ENCODE measurements at regions not wholly inside any gene's neighbourhood (a gene's known extent, or its start where the extent isn't known, plus 50 kb on each side); places are given as distances from the start of the nearest gene placed in this dataset.

DNA sequence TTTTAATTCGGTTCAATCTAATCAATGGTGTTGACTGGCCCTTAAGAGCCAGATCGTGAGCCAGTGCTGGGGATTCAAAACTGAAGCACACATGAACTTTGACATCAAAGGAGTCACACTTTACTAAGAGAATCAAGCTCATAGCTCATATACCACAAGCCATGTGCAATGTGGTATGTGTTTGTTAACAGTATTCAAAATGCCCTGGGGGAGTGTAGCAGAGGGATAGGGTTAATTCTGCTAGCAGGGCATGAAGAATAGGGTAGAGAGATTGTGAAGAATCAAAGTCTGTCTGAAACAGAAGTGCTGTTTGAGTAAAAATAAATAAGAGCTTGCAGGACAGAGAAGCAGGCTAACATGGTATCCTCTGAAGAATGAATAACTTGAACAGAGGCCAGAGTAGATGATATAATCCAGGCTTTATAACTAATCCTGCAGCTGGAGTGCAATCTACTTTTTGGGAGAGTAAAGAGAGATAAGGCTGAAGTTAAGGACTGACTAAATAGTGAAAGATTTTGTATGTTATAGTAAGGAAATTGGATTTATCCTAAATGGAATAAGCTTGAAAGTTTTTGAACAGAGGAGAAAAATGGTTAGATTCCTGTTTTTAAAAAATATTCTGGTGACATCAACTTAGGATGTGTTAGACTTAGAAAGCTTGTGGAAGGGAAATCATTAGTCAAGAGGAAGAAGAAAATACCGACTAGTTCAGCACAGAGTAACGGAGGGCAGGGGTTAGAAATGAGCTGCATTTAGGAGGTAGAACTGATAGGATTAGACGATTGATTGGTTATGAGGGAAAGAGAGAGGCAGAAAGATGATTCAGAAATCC is 292.0 kb downstream of the NFKBIZ start:
- in situ Hi-C loops (cut with HindIII; ENCODE audit: low sequenced_read_pairs): no loop called here

DNA sequence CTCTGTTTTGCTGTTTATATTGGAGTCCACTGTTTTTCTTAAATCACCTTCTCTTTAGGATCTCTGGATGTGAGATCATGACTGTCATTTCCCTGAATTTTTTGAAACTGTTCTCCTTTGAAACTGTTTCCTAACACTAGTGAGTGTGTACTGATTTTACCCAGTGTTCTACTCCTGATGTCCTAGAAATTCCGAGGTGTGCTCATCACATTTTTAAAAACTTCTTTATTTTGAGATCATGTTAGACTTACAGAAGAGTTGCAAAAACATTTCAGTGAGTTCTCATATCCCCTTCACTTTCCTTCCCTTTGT is 292.6 kb downstream of the NFKBIZ start:
- in situ Hi-C loops (cut with HindIII; ENCODE audit: low sequenced_read_pairs): no loop called here

DNA sequence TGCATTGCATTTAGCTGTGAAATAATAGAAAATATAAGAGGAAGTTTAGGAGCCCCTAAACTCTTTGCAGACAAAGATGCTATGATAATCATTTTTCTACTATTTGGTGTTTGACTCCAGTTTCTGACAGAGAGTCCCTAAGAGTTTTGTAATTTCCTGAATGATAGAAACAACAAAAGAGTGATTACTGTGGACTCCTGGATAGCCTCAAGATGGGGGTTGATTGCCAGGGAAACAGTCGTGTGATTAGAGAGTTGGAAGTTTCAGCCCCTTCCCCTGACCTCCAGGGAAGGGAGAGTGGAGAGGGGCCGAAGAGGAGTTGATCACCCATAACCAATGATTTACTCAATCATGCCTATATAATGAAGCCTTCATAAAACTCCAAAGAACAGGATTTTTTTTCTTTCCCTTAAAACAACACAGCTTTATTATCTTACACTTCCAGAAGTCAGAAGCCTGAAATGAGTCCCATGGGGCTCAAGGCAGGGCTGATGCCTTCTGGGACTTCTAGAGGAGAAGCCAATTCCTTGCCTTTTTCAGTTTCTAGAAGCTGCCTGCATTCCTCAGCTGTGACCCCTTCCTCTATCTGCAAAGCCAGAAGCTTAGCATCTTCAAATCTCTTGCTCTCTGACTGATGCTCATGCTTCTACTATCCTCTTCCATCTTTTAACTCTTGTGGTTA is 292.3 kb upstream of the ZPLD1 start:
- in situ Hi-C loops (cut with HindIII; ENCODE audit: low sequenced_read_pairs): no loop called here

DNA sequence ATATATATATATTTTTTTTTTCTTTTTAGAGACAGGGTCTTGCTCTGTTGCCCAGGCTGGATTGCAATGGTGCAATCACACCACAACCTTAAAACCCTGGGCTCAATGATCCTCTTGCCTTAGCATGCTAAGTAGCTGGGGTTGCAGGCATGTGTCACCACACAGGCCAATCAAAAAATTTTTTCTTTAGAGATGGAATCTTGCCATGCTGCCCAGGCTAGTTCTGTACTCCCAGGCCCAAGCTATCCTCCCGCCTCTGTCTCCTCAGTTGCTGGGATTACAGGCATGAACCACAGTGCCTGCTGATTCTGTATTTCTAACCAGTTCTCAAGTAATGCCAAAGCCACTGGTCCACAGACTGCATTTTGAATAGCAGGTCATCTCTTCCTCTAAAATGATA is 291.3 kb upstream of the ZPLD1 start:
- in situ Hi-C loops (cut with HindIII; ENCODE audit: low sequenced_read_pairs): no loop called here

DNA sequence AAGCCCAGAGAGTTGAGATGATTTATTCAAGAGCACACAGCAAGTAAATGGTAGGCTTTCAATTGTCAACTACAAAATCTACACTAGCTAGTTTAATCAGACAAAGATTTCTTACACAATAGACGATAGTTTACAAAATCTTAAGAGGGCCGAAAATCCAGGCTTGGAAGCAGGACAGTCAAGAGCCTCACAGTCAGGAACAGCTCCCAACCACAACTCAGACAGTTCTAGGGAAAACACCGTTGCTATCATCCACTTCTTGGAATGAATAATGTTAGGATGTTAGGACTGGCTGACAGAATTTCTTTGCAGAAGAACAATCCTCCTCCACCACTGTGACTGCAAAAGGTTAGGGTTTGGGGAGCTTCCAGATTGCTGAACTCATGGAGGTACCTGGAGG is 290.8 kb upstream of the ZPLD1 start:
- in situ Hi-C loops (cut with HindIII; ENCODE audit: low sequenced_read_pairs): no loop called here

DNA sequence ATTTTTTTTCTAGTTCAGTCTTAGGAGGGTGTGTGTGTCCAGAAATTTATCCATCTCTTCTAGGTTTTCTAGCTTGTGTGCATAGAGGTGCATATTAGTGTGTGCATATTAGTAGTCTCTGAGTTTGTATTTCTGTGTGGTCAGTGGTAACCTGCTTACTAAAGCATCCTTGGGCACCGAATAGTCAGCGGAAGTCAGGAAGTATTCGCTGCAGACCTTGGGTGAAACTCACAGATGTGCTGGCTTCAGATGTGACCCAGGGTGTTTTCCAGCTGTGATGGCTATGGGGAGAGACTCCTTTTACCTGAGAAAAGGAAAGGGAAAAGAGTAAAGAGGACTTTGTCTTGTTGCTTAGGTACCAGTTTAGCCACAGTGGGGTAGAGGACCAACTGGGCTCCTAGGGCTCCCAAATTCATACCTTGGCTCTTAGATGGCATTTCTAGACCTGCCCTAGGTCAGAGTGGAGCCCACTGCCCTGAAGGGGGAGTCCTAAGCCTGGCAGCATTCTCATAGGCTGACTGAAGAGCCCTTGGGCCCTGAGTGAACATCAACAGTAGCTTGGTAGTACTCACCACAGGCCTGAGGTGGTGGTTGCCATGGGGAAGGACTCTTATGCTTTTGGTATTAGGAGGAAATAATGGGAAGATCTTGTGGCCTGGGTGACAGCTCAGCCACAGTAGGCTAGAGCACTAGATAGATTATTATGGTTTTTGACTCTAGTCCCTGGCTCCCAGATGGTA is 286.0 kb upstream of the ZPLD1 start:
- in situ Hi-C loops (cut with HindIII; ENCODE audit: low sequenced_read_pairs): no loop called here

DNA sequence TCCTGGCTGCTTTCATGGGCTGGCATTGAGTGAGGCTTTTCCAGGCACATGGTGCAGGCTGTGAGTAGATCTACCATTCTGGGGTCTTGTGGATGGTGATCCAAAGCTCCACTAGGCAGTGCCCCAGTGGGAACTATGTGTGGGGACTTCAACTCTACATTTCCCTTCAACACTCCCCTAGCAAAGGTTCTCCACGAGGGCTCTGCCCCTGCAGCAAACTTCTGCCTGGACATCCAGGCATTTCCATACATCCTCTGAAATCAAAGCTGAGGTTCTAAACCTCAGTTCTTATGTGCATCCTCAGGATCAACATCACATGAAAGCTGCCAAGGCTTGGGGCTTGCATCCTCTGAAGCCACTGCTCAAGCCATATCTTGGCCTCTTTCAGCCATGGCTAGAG is 282.9 kb upstream of the ZPLD1 start:
- in situ Hi-C loops (cut with HindIII; ENCODE audit: low sequenced_read_pairs): no loop called here

DNA sequence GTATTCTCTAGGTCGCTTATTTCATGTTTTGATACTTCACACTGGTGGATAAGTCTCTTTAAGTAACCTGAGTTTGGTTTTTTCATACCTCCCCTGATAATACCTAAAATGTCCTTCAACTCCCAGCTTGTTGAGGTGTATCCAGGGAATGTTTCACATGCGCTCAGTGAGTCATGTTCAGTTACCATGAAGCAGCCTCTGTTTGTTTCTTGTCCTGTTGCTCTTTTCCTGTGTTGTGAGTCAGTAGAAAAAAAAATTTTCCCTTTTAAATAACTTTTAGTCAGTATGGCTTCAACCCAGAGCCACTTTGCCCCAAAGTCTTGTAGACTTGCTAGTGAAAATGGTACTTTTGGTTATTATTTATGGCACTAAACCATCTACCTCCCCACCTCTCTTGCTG is 278.4 kb upstream of the ZPLD1 start:
- in situ Hi-C loops (cut with HindIII; ENCODE audit: low sequenced_read_pairs): no loop called here

DNA sequence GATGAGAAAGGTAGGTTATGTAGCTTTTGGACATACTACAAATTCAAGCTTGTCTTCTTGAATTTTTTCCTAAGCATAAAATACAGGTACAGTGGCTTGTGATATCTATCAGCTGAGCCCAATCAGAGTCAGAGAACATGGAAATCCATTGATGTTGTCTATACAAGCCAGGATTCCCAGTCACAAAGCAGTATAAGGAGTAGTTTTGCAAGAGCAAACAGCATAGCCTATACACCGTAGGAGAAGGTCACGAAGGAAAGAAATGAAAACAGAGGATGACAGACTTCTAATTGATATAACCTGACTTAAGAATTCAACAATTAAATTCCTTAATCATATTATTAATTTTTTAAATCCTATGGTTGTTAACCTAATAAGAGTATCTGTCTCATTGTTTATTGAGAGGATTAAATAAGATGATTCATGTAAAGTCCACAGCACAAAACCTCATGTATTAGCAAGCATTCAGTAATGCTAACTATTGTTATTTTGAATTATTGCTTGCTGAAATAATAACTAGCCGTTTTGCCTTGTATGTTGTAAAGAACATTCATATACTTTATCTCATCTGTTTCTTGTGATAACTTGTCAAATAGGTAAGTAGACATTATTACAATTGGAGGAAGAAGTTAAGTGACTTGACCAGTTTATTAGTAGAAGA is 276.6 kb upstream of the ZPLD1 start:
- in situ Hi-C loops (cut with HindIII; ENCODE audit: low sequenced_read_pairs): no loop called here

DNA sequence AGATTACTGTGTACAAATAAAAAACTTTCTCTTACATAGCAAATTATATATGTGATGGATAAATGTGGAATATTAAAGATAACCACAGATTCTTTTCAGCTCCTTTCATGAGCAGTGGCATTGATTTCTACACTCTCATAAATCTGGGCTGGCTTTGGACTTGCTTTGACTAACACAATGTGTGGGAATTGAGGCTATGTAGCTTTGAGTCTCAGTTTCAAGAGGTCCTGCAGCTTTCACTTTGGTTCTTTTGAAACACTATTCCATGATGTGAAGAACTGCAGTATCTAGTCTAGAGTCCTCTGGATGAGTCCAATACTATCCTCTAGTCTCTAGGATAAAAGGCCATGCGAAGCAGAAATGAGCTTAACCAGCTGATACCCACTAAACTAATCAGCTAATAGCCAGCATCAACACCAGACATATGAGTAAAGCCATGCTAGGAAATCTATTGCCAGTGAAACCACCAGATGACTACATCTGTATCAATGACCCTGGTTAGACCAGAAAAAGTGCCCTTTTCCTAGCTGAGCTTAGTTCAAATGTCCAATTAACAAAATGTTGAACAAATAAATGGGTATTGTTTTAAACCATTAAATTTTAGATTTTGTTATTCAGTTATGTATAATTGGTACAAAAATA is 274.9 kb upstream of the ZPLD1 start:
- in situ Hi-C loops (cut with HindIII; ENCODE audit: low sequenced_read_pairs): no loop called here

DNA sequence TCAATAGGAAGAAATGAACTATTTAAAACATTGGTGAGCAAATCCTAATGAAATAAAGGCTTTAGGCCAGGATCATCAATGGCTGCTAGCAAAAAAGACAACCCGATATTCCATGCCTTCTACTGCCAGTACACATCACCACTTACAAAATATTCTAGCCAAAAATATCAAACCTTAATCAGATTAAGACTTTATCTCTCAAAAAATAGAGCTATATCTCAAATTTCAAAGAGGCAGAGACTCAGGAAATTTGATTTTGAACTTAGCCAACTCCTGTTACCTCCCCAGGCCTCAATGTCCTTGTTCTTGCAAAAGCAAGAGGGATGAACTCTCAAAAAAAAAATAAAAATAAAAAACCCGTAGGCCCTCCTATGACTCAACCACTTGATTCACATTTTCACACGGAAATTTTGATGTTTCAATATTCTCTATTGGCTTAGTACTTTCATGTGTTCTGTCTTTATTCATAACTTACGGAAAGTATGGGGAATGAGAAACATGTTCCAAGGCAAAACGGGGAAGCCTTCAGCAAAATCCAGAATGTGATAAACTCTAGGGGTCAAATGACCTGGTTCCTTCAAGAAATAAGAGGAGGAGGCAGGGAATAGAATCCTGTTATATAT is 273.3 kb upstream of the ZPLD1 start:
- in situ Hi-C loops (cut with HindIII; ENCODE audit: low sequenced_read_pairs): no loop called here

DNA sequence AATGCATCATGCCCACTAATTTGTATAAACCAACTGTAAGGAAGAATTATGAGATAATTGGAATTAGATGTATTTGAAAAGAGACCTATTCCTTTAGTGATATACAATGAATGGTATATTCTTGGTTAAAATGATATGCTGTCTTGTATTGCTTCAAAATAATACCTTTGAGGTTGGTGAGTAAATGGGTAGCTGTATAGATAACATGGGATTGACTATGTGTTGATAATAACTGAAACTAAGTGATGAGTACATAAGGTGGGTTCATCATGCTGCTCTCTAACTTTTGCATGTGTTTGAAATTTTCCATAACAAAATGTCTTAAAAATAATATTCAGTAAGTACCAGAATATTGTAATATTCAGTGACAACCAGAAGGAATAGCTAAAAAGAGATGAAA is 272.6 kb upstream of the ZPLD1 start:
- in situ Hi-C loops (cut with HindIII; ENCODE audit: low sequenced_read_pairs): no loop called here

DNA sequence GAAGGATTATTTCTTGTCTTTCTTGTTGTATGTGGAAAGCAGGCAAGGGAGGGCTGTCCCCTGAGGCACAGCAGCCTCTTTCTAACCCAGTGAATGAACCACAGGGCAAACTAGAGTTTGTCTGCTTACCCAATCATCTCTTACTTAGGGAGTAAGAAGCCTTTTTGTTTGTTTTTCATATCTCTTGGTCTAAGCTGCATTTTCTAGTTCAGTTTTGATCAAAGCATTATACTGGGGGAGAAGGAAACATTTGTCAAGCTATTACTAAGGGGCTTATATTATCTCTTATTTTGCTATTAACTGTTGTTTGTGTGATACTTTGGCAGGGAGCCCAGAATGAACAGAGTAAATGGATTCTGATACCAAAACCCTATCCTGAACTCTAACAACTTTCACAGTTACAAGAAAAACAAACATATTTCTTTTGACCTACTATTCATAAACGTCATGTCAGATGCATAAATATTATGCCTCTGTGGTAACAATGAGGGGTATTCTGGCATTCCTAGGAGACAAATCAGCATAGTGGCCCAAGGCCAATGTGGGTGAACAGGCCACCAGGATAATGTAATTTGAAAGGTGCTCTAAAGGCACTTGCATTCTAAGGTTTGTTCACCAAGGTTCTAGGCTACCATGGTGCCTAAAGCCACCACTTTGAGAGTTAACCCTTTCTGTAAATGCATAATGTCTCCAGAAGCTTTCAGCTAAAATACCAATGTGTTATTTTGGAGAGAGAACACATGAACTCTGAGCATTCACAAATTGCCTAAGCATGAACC is 271.6 kb upstream of the ZPLD1 start:
- in situ Hi-C loops (cut with HindIII; ENCODE audit: low sequenced_read_pairs): no loop called here

DNA sequence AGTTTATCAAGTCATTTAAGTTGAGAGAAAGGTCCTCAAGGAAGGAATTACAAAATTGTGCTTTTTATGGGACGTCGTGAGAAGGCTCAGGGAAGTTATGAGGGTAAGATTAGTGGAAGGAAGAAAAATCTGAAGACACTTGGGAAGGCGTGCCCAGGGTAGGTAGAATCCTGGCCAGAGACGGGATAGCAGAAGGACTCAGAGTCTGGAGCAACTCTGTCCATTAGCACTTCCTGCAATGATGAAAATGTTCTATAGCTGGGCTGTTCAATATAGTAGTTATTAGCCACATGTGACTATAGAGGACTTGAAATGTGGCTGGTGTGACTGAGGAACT is 271.0 kb upstream of the ZPLD1 start:
- in situ Hi-C loops (cut with HindIII; ENCODE audit: low sequenced_read_pairs): no loop called here

DNA sequence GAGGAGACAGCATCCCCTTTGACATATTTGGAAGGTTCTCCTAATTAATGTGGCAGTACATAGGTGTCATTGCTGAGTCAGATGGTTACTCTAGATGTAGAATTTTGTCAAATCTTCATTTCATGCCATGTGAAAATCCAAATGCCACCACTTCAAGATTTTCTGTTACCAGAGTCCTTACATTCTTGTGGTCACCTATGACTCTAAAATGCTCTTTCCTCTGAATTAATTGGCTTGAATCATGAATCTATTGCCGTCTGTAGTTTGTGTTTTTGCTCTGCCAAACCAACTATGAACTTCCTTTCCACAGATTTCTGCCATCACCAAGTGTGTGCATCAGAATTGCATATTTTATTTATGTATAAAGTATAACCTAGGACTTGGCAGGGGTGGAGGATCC is 269.4 kb upstream of the ZPLD1 start:
- in situ Hi-C loops (cut with HindIII; ENCODE audit: low sequenced_read_pairs): no loop called here

DNA sequence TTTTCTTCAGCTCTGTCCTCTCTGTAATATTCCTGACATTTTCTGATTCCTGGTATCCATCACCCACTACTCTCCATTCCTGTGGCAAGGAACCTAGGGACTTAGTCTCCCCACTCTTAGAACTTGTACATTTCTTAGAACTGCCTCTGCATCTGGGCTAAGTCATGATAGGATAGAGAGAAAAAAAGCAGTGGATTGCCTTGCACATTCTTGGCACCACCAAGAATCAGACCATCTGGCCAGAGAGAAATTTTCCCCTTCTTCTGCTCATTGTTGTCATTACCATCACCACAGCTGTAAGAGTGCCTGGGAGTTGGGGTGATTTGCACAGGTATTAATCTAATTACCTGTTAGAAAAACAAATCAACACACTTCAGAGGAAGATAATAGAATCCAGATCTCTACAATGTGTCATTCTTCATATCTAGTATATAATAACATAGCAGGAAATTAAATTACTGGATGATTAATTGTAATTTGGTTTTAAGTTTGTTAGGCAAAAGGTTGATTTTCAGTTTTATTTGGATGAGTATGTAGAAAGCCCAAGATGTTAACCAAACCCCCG is 264.8 kb upstream of the ZPLD1 start:
- in situ Hi-C loops (cut with HindIII; ENCODE audit: low sequenced_read_pairs): loop anchor here (5.0 kb wide), 1 partner anchor 33 kb away; no protein-coding TSS in a partner anchor

DNA sequence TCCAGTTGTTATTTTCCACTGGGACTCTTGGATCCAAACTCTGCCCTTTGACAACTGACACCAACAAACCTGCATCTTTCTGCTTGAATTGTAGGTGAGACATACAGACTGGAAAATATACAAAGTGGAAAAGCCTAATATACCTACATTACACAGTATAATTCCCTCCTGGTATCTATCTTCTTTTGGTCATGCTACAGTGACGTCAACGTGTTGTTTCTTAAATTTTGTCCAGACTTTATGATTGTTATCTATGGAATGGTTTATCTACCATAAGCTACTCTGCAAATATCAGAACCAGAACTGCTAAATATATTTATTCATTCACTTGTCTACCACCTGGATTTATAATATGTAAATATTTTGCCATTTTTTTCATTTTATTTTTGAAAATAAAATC is 264.3 kb upstream of the ZPLD1 start:
- in situ Hi-C loops (cut with HindIII; ENCODE audit: low sequenced_read_pairs): loop anchor here (5.0 kb wide), 1 partner anchor 33 kb away; no protein-coding TSS in a partner anchor

DNA sequence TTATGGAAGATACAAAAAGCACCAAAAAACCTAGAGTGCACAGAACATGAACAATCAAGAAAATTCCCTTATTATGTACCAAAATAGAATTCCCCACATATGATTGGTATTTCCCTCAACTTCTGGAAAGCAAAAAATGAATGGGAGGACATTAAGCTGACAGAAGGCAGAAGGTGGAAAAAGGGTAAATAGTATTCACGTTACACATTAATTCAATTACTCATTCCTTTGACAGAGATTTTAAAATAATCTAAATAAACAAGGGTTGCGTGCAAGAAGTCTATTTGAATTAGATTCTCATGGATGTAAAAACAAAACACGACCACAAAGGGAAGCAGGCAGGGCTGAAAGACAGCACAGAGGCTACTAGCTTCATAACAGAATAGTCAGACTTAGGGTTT is 260.5 kb upstream of the ZPLD1 start:
- in situ Hi-C loops (cut with HindIII; ENCODE audit: low sequenced_read_pairs): loop anchor here (5.0 kb wide), 1 partner anchor 37 kb away; no protein-coding TSS in a partner anchor

DNA sequence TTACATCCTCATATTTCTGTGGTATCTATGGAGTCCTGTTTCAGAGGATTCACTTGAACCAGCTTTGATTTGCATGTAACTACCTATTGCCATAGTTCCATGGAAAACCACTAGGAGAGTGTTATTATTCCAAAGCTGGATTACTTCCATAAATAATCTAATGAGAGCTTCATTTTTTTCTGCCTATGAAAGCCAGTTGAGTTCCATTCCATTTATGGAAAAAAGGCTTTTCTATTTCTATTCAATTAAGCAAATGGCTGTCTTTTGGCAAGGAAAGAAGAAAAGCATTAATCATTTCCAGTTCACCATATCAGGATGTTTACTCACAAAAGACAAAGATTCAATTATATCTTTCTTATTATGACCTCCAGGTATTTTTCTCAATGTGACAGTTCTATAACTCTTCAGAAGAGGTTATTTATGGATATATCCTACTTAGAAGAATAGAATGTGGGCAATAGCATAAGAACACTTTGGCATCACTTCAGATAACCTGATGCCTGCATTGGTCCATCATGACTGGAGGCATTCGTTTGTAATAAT is 259.9 kb upstream of the ZPLD1 start:
- in situ Hi-C loops (cut with HindIII; ENCODE audit: low sequenced_read_pairs): loop anchor here (5.0 kb wide), 1 partner anchor 38 kb away; no protein-coding TSS in a partner anchor

All from DLD1 (cell line).